IMR-90 (cell line): ENCODE measurements at regions not wholly inside any gene's neighbourhood (a gene's known extent, or its start where the extent isn't known, plus 50 kb on each side); places are given as distances from the start of the nearest gene placed in this dataset.

Experiments used
- ATAC-seq: fragments of 200-7000 bp; cut with Tn5 transposase; 2 replicates; pipeline ENCODE4 v1.9.1; 2020; ENCODE audit warnings: low read depth, mild to moderate bottlenecking, moderate library complexity
- BruUV-seq: library from RNA; stranded (reverse); fragments of 400-500 nt; replicated peaks from 2 replicates; lab custom pipeline; 2021; lab: Mats Ljungman, UMichigan
- CTCF ChIA-PET: fragments of 300-600 bp; formaldehyde crosslinking; extraction: SDS; loops from one replicate; lab custom pipeline; 2021; ENCODE audit warnings: antibody characterized with exemption; lab: Yijun Ruan, JAX
- POLR2A ChIA-PET: fragments of 300-600 bp; sonication (Branson Sonifier 250); formaldehyde crosslinking; loops from one replicate; lab custom pipeline; 2022; ENCODE audit warnings: antibody characterized with exemption; ENCODE audit not compliant: unreplicated experiment; lab: Charles Lee
- DNase-seq: peaks from one replicate; pipeline ENCODE4 v3.0.0; 2013
- H2AFZ ChIP-seq: replicated peaks from 2 replicates; pipeline ENCODE3; 2013; ENCODE audit warnings: low read length, mild to moderate bottlenecking; ENCODE audit not compliant: poor library complexity
- H2AK5ac ChIP-seq: 2 replicates; pipeline ENCODE4 v1.6.1; 2013; ENCODE audit warnings: low read depth, low read length, inconsistent platforms
- H2AK9ac ChIP-seq: replicated peaks from 2 replicates; pipeline ENCODE3; 2013; ENCODE audit warnings: mild to moderate bottlenecking, low read depth, low read length, moderate library complexity; ENCODE audit not compliant: poor library complexity
- H2BK120ac ChIP-seq: 2 replicates; pipeline ENCODE4 v1.6.1; 2013; ENCODE audit warnings: low read depth, low read length, inconsistent platforms
- H2BK15ac ChIP-seq: 3 replicates; pipeline ENCODE4 v1.6.1; 2013; ENCODE audit warnings: low read depth, low read length, inconsistent platforms
- H2BK20ac ChIP-seq: 2 replicates; pipeline ENCODE4 v1.6.1; 2013; ENCODE audit warnings: low read depth, mild to moderate bottlenecking, inconsistent platforms, low read length, moderate library complexity
- H2BK5ac ChIP-seq: 2 replicates; pipeline ENCODE4 v1.6.1; 2013; ENCODE audit warnings: mild to moderate bottlenecking, low read depth, low read length, inconsistent platforms; ENCODE audit not compliant: poor library complexity, severe bottlenecking
- H3K14ac ChIP-seq: replicated peaks from 2 replicates; pipeline ENCODE4 v1.6.1; 2013; ENCODE audit warnings: low read depth, low read length, inconsistent platforms
- H3K18ac ChIP-seq: 2 replicates; pipeline ENCODE4 v1.6.1; 2013; ENCODE audit warnings: low read depth, low read length, control low read depth
- H3K23ac ChIP-seq: 2 replicates; pipeline ENCODE4 v1.6.1; 2013; ENCODE audit warnings: low read depth, low read length, inconsistent platforms
- H3K27ac ChIP-seq: 2 replicates; pipeline ENCODE4 v1.5.1; 2013; ENCODE audit warnings: mild to moderate bottlenecking, control low read depth, low read length; ENCODE audit not compliant: insufficient read depth
- H3K27me3 ChIP-seq: 2 replicates; pipeline ENCODE4 v1.6.1; 2013; ENCODE audit warnings: low read length; ENCODE audit not compliant: control insufficient read depth, insufficient read depth
- H3K36me3 ChIP-seq: 2 replicates; pipeline ENCODE4 v1.6.1; 2013; ENCODE audit warnings: low read length, mixed read lengths; ENCODE audit not compliant: control insufficient read depth, insufficient read depth
- H3K4ac ChIP-seq: 2 replicates; pipeline ENCODE4 v1.6.1; 2013; ENCODE audit warnings: low read depth, low read length, inconsistent platforms
- H3K4me1 ChIP-seq: 2 replicates; pipeline ENCODE4 v1.6.1; 2013; ENCODE audit warnings: low read length, mixed read lengths; ENCODE audit not compliant: control insufficient read depth, insufficient read depth
- H3K4me2 ChIP-seq: 2 replicates; pipeline ENCODE4 v1.6.1; 2013; ENCODE audit warnings: low read depth, mild to moderate bottlenecking, control low read depth, low read length, moderate library complexity
- H3K4me3 ChIP-seq: 2 replicates; pipeline ENCODE4 v1.5.1; 2013; ENCODE audit warnings: low read depth, mild to moderate bottlenecking, control low read depth, low read length, moderate library complexity; ENCODE audit not compliant: insufficient read depth
- H3K56ac ChIP-seq: 2 replicates; pipeline ENCODE4 v1.6.1; 2013; ENCODE audit warnings: low read length, inconsistent platforms; ENCODE audit not compliant: insufficient read depth; ENCODE audit errors: extremely low read depth
- H3K79me1 ChIP-seq, 2 experiments: 2 replicates each; pipeline ENCODE4 v1.6.1; 2013; ENCODE audit warnings: low read length in 2 of 2, inconsistent platforms in 1 of 2, low read depth in 1 of 2
- H3K9ac ChIP-seq: 2 replicates; pipeline ENCODE4 v1.6.1; 2013; ENCODE audit warnings: low read depth, low read length, control low read depth
- H3K9me1 ChIP-seq: 2 replicates; pipeline ENCODE4 v1.6.1; 2013; ENCODE audit warnings: low read length, inconsistent platforms; ENCODE audit not compliant: insufficient read depth
- H3K9me3 ChIP-seq: 2 replicates; pipeline ENCODE4 v1.6.1; 2013; ENCODE audit warnings: low read length; ENCODE audit not compliant: control insufficient read depth, insufficient read depth
- H4K20me1 ChIP-seq: 2 replicates; pipeline ENCODE4 v1.6.1; 2013; ENCODE audit warnings: low read length, inconsistent platforms; ENCODE audit not compliant: insufficient read depth
- H4K5ac ChIP-seq: 2 replicates; pipeline ENCODE4 v1.6.1; 2013; ENCODE audit warnings: mild to moderate bottlenecking, low read depth, low read length, control low read depth
- H4K8ac ChIP-seq, 2 experiments: 2 replicates each; pipeline ENCODE4 v1.6.1; 2013; ENCODE audit warnings: low read depth in 2 of 2, low read length in 2 of 2, control low read depth in 1 of 2, inconsistent platforms in 1 of 2
- H4K91ac ChIP-seq: 2 replicates; pipeline ENCODE4 v1.6.1; 2013; ENCODE audit warnings: low read depth, low read length, inconsistent platforms; ENCODE audit not compliant: insufficient read depth
- CEBPB ChIP-seq: IDR thresholded peaks from 2 replicates; pipeline ENCODE4 v1.6.1; 2012; ENCODE audit warnings: low read depth, low read length, improper control_type of control experiment
- MXI1 ChIP-seq: IDR thresholded peaks from 2 replicates; pipeline ENCODE4 v1.6.1; 2012; ENCODE audit warnings: low read depth, mild to moderate bottlenecking, low read length, moderate library complexity, borderline replicate concordance
- SMC3 ChIP-seq: fragments of 150-350 bp; IDR thresholded peaks from 2 replicates; pipeline ENCODE4 v1.6.1; 2016; ENCODE audit warnings: low read depth, mild to moderate bottlenecking, antibody characterized with exemption, low read length, moderate library complexity
- WGBS, 2 experiments: methylation state at CpG; one replicate each; pipeline versions ENCODE4 v1.1.5 to v1.1.7; 2013; ENCODE audit warnings: missing lambda C conversion rate in 2 of 2; ENCODE audit not compliant: insufficient read length in 1 of 2; ENCODE audit errors: extremely low coverage in 2 of 2; 5-methylcytosine and 5-hydroxymethylcytosine counted together
- dilution Hi-C: fragments of 300-500 bp; cut with HindIII; formaldehyde crosslinking; loops from one replicate; pipeline ENCODE4 v1.14.3; 2018; ENCODE audit warnings: low sequenced_read_pairs; ENCODE audit not compliant: unreplicated experiment
- in situ Hi-C: fragments of 300-500 bp; cut with MboI; formaldehyde crosslinking; loops from 3 replicates; pipeline ENCODE4 v1.14.3; 2019; ENCODE audit warnings: low sequenced_read_pairs, inconsistent platforms, mixed read lengths
- intact Hi-C: fragments of 100-400 bp; cut with micrococcal nuclease; formaldehyde crosslinking; loops from 2 replicates; pipeline ENCODE4 v1.10.0; 2022
- TF ChIP-seq, protein P1 (sequence below): fragments of 150-350 bp; IDR thresholded peaks from 2 replicates; pipeline ENCODE4 v1.6.1; 2017; ENCODE audit warnings: mild to moderate bottlenecking, antibody characterized with exemption, low read length, low read depth

GRCh38 chr1:90135286-90135685, 140.4 kb downstream of the ZNF326 start:
- Histone ChIP-seq H4K91ac (no peak overlapping the region), H3K27ac (no peak overlapping the region), H3K27me3 (no peaks in the 10 kb centered on the region), H2AK9ac (no peak overlapping the region), H3K56ac (no peak overlapping the region), H2BK5ac (no peak overlapping the region), H4K5ac (no peak overlapping the region), H3K4ac (no peak overlapping the region), H3K14ac (no peak overlapping the region), H3K79me1 (no peaks in the 10 kb centered on the region), H2BK15ac (no peak overlapping the region), H3K4me1 (no peaks in the 10 kb centered on the region), H3K4me3 (no peak overlapping the region), H2BK120ac (no peak overlapping the region), H3K18ac (no peak overlapping the region), H3K9me3 (no peaks in the 10 kb centered on the region), H2BK20ac (no peak overlapping the region), H4K8ac (no peak overlapping the region), H3K4me2 (no peak overlapping the region), H4K20me1 (no peaks in the 10 kb centered on the region), H2AK5ac (no peak overlapping the region), H3K23ac (no peak overlapping the region), H3K9ac (no peak overlapping the region), H3K9me1 (no peaks in the 10 kb centered on the region), H2AFZ (no peak overlapping the region), H3K36me3 (no peaks in the 10 kb centered on the region)
- TF ChIP-seq MXI1: no peak
- TF ChIP-seq, protein P1, sequence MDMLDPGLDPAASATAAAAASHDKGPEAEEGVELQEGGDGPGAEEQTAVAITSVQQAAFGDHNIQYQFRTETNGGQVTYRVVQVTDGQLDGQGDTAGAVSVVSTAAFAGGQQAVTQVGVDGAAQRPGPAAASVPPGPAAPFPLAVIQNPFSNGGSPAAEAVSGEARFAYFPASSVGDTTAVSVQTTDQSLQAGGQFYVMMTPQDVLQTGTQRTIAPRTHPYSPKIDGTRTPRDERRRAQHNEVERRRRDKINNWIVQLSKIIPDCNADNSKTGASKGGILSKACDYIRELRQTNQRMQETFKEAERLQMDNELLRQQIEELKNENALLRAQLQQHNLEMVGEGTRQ: no peak
- TF ChIP-seq CEBPB: peak; percentile 42
- TF ChIP-seq SMC3: no peak
- dilution Hi-C loops (no loop called here), in situ Hi-C loops (no loop called here), intact Hi-C loops (no loop called here)
- no TSS peak for BruUV-seq
- ChIA-PET CTCF (no interaction called here), POLR2A (no interaction called here)
- WGBS, 2 experiments: no CpG with 5 or more reads among the region's 3 CpGs
- no peak for DNase-seq
- no peak for ATAC-seq
